NT2/D1 (cell line): ENCODE measurements at regions not wholly inside any gene's neighbourhood (a gene's known extent, or its start where the extent isn't known, plus 50 kb on each side); places are given as distances from the start of the nearest gene placed in this dataset.

Experiments used
- YY1 ChIP-seq: IDR thresholded peaks from 2 replicates; pipeline ENCODE4 v1.6.1; 2011; ENCODE audit not compliant: insufficient read length, insufficient read depth
- ZNF274 ChIP-seq: IDR thresholded peaks from 2 replicates; pipeline ENCODE4 v1.6.1; 2011; ENCODE audit warnings: mild to moderate bottlenecking, low read depth, low read length

DNA sequence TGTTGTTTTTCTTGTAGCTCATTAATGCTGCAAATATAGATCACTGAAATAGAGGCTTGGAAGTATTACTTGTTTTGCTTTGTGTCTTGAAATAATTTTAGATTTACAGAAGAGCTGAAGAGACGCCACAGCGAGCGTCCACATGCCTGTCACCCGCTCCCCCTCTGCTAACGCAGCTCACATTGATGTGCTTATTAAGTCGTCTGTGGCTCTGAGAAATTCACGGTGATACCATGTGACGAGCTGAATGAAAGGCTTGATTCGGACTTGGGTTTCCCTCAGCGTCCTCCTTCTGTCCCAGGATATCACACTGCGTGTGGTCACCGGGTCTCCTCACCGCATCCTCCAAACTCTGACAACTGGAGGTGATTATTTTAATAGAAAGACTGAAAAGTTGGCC, 365.4 kb downstream of the BRD1 start:
- TF ChIP-seq ZNF274 (no peak), YY1 (no peak)
